OCI-LY7 (cell line): ENCODE measurements at regions not wholly inside any gene's neighbourhood (a gene's known extent, or its start where the extent isn't known, plus 50 kb on each side); places are given as distances from the start of the nearest gene placed in this dataset.

Experiments used
- BruUV-seq: library from RNA; stranded (reverse); fragments of 400-500 nt; replicated peaks from 2 replicates; lab custom pipeline; 2021; lab: Mats Ljungman, UMichigan
- CTCF ChIA-PET: fragments of 300-600 bp; sonication (Branson Sonifier 250); formaldehyde crosslinking; loops from one replicate; lab custom pipeline; 2022; ENCODE audit warnings: antibody characterized with exemption; ENCODE audit not compliant: unreplicated experiment; lab: Charles Lee
- POLR2A ChIA-PET: fragments of 300-600 bp; sonication (Branson Sonifier 250); formaldehyde crosslinking; loops from one replicate; lab custom pipeline; 2022; ENCODE audit warnings: antibody characterized with exemption; lab: Charles Lee
- DNase-seq: peaks from one replicate; pipeline ENCODE4 v3.0.0-alpha.2; 2015; ENCODE audit warnings: low spot score
- H2AFZ ChIP-seq: fragments of 200-600 bp; sonication (generic), shearing (Covaris generic); 2 replicates; pipeline ENCODE4 v1.6.1; 2014; ENCODE audit warnings: mild to moderate bottlenecking, antibody characterized with exemption, low read length, moderate library complexity
- H3K27ac ChIP-seq: fragments of 200-600 bp; sonication (generic); 2 replicates; pipeline ENCODE4 v1.5.1; 2014; ENCODE audit warnings: mixed run types, low read depth, mild to moderate bottlenecking, moderate library complexity, low read length, inconsistent platforms; ENCODE audit not compliant: poor library complexity, severe bottlenecking
- H3K36me3 ChIP-seq: fragments of 200-600 bp; sonication (generic); 2 replicates; pipeline ENCODE4 v1.6.1; 2014; ENCODE audit warnings: mild to moderate bottlenecking, antibody characterized with exemption, low read length, moderate library complexity, mixed read lengths; ENCODE audit not compliant: insufficient read depth
- H3K4me1 ChIP-seq: fragments of 200-600 bp; sonication (generic); 2 replicates; pipeline ENCODE4 v1.5.1; 2014; ENCODE audit warnings: mild to moderate bottlenecking, low read length; ENCODE audit not compliant: insufficient read depth, poor library complexity, severe bottlenecking
- H3K4me2 ChIP-seq: fragments of 200-600 bp; sonication (generic); 2 replicates; pipeline ENCODE4 v1.6.1; 2014; ENCODE audit warnings: mild to moderate bottlenecking, low read length
- H3K4me3 ChIP-seq: fragments of 200-600 bp; sonication (generic); 2 replicates; pipeline ENCODE4 v1.5.1; 2014; ENCODE audit warnings: mild to moderate bottlenecking, low read depth, low read length; ENCODE audit not compliant: poor library complexity, severe bottlenecking
- H3K79me2 ChIP-seq: fragments of 200-600 bp; sonication (generic); 2 replicates; pipeline ENCODE4 v1.6.1; 2016; ENCODE audit warnings: low read depth, mild to moderate bottlenecking, low read length, moderate library complexity, mixed read lengths; ENCODE audit not compliant: insufficient read depth
- H3K9me2 ChIP-seq: fragments of 200-600 bp; sonication (generic); 2 replicates; pipeline ENCODE4 v1.6.1; 2016; ENCODE audit warnings: mild to moderate bottlenecking, low read length, mixed read lengths; ENCODE audit not compliant: insufficient read depth
- H3K9me3 ChIP-seq: fragments of 200-600 bp; sonication (generic); 2 replicates; pipeline ENCODE4 v1.6.1; 2014; ENCODE audit warnings: mild to moderate bottlenecking, mixed run types, low read length, mixed read lengths
- H4K20me1 ChIP-seq: fragments of 200-600 bp; sonication (generic); 2 replicates; pipeline ENCODE4 v1.6.1; 2014; ENCODE audit warnings: mild to moderate bottlenecking, antibody characterized with exemption, low read length, moderate library complexity, mixed read lengths; ENCODE audit not compliant: insufficient read depth
- CTCF ChIP-seq: fragments of 200-600 bp; sonication (generic); conservative IDR thresholded peaks from 2 replicates; pipeline ENCODE4 v1.5.1; 2014; ENCODE audit warnings: mild to moderate bottlenecking, antibody characterized with exemption, low read length, moderate library complexity, mixed read lengths
- EZH2phosphoT487 ChIP-seq: fragments of 200-600 bp; sonication (generic); IDR thresholded peaks from 2 replicates; pipeline ENCODE4 v1.6.1; 2018; ENCODE audit warnings: low read depth, borderline replicate concordance, mild to moderate bottlenecking, mixed run types, antibody characterized with exemption, low read length, moderate library complexity, mixed read lengths
- intact Hi-C: fragments of 100-400 bp; cut with micrococcal nuclease; formaldehyde crosslinking; loops from one replicate; pipeline ENCODE4 v1.10.0; 2022; ENCODE audit not compliant: unreplicated experiment

GRCh38 chr13:72093262-72093661 lies 226.3 kb upstream of the DACH1 start:
- Histone ChIP-seq H3K9me3 (no peaks in the 10 kb centered on the region), H3K27ac (no peak overlapping the region), H3K36me3 (no peaks in the 10 kb centered on the region), H3K9me2 (no peaks in the 10 kb centered on the region), H3K4me2 (no peak overlapping the region), H3K4me1 (no peaks in the 10 kb centered on the region), H2AFZ (no peak overlapping the region), H3K4me3 (no peak overlapping the region), H4K20me1 (no peaks in the 10 kb centered on the region), H3K79me2 (no peaks in the 10 kb centered on the region)
- DNase-seq: no peak
- intact Hi-C loops: no loop called here
- TF ChIP-seq CTCF (no peak), EZH2phosphoT487 (no peak)
- ChIA-PET POLR2A (no interaction called here), CTCF (no interaction called here)
- BruUV-seq: no TSS peak

- Histone ChIP-seq H3K4me2 (no peak overlapping the region), H3K4me3 (no peak overlapping the region), H3K4me1 (no peaks in the 10 kb centered on the region), H3K9me3 (no peaks in the 10 kb centered on the region), H3K36me3 (no peaks in the 10 kb centered on the region), H3K27ac (no peak overlapping the region), H3K9me2 (no peaks in the 10 kb centered on the region), H2AFZ (no peak overlapping the region), H4K20me1 (no peaks in the 10 kb centered on the region), H3K79me2 (no peaks in the 10 kb centered on the region)
- POLR2A ChIA-PET: interaction anchor here (0.8 kb wide), 1 partner anchor 33 kb away, joined by 5 read pairs; no protein-coding TSS in a partner anchor
- TF ChIP-seq EZH2phosphoT487 (no peak), CTCF (no peak)
- DNase-seq: no peak
- intact Hi-C loops: no loop called here
- CTCF ChIA-PET: no interaction called here
- BruUV-seq: no TSS peak
These were observed 207.7 kb upstream of the DACH1 start for GRCh38 chr13:72074663-72075062.

- H3K79me2 ChIP-seq: no peaks in the 10 kb centered on the region
- H3K4me3 ChIP-seq: no peak overlapping the region
- ChIA-PET POLR2A (interaction anchor here (0.5 to 0.6 kb wide), 2 partner anchors 67 to 467 kb away, joined by 3 to 5 read pairs; no protein-coding TSS in a partner anchor), CTCF (no interaction called here)
- no peaks in the 10 kb centered on the region for H3K36me3 ChIP-seq
- no peaks in the 10 kb centered on the region for H3K9me3 ChIP-seq
- no peak overlapping the region for H3K27ac ChIP-seq
- intact Hi-C loops: no loop called here
- TF ChIP-seq CTCF (no peak), EZH2phosphoT487 (no peak)
- no peaks in the 10 kb centered on the region for H4K20me1 ChIP-seq
- BruUV-seq: no TSS peak
- H3K9me2 ChIP-seq: no peaks in the 10 kb centered on the region
- no peaks in the 10 kb centered on the region for H3K4me1 ChIP-seq
- no peak overlapping the region for H3K4me2 ChIP-seq
- DNase-seq: no peak
- H2AFZ ChIP-seq: no peak overlapping the region
These were observed 205.3 kb upstream of the DACH1 start for GRCh38 chr13:72072261-72072660.
